ES-I3 (cell line): ENCODE measurements at regions not wholly inside any gene's neighbourhood (a gene's known extent, or its start where the extent isn't known, plus 50 kb on each side); places are given as distances from the start of the nearest gene placed in this dataset.

ENCODE experiments used
- H3K36me3 ChIP-seq: 2 replicates; pipeline ENCODE4 v1.6.1; 2013; ENCODE audit warnings: mild to moderate bottlenecking, low read length, control low read depth, moderate library complexity; ENCODE audit not compliant: insufficient read depth
- H3K4me1 ChIP-seq: 2 replicates; pipeline ENCODE4 v1.6.1; 2013; ENCODE audit warnings: mild to moderate bottlenecking, control low read depth, low read length; ENCODE audit not compliant: insufficient read depth
- H3K9ac ChIP-seq: 2 replicates; pipeline ENCODE4 v1.6.1; 2013; ENCODE audit warnings: low read depth, mild to moderate bottlenecking, low read length, moderate library complexity
- H3K9me3 ChIP-seq: 2 replicates; pipeline ENCODE4 v1.6.1; 2013; ENCODE audit warnings: mild to moderate bottlenecking, low read length, moderate library complexity; ENCODE audit not compliant: control insufficient read depth, insufficient read depth

GRCh38 chr3:131151-131888 lies 65.2 kb upstream of the CHL1 start:
- Histone ChIP-seq H3K9ac (no peak overlapping the region), H3K36me3 (no peaks in the 10 kb centered on the region), H3K9me3 (no peaks in the 10 kb centered on the region), H3K4me1 (no peaks in the 10 kb centered on the region; the same call in 1 of the 2 replicates)

GRCh38 chr3:132378-132777 lies 64.2 kb upstream of the CHL1 start:
- Histone ChIP-seq H3K9me3 (no peaks in the 10 kb centered on the region), H3K36me3 (no peaks in the 10 kb centered on the region), H3K4me1 (no peaks in the 10 kb centered on the region; the same call in 1 of the 2 replicates), H3K9ac (no peak overlapping the region)

DNA sequence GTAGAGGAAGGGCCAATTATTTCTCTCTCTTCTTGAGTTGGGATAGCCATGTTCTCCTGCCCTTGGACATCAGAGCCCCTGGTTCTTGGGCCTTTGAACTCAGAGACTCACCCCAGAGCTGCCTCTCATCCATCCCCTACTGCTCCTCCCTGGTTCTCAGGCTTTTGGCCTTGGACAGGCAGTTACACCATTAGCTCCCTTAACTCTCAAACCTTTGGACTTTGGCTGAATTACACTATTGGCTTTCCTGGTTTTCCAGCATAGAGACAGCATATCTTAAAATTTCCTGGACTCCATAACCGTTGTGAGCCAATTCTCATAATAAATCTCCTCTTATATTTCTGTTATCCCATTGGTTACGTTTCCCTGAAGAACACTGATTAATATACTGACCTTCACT lies 63.7 kb upstream of the CHL1 start:
- Histone ChIP-seq H3K36me3 (no peaks in the 10 kb centered on the region), H3K9me3 (no peaks in the 10 kb centered on the region), H3K4me1 (no peaks in the 10 kb centered on the region; the same call in 1 of the 2 replicates), H3K9ac (no peak overlapping the region)

GRCh38 chr3:140748-141330 lies 55.7 kb upstream of the CHL1 start:
- Histone ChIP-seq H3K9ac (no peak overlapping the region), H3K4me1 (no peaks in the 10 kb centered on the region), H3K9me3 (no peaks in the 10 kb centered on the region), H3K36me3 (no peaks in the 10 kb centered on the region)
